Hematopoietic multipotent progenitor cell treated with erythropoietin and hydrocortisone succinate and interleukin-3 and kit ligand, for 6 days (in vitro differentiated cells): ENCODE measurements at regions not wholly inside any gene's neighbourhood (a gene's known extent, or its start where the extent isn't known, plus 50 kb on each side); places are given as distances from the start of the nearest gene placed in this dataset.

Experiments used
- DNase-seq: peaks from one replicate; pipeline ENCODE4 v3.0.0-alpha.2; 2015

- DNase-seq: peak; percentile 15
Observed at GRCh38 chr4:3585567-3585966, 53.3 kb upstream of the LRPAP1 start.

- DNase-seq: no peak
Observed at GRCh38 chr4:3582091-3582475, 49.9 kb upstream of the LRPAP1 start.
